Karpas-422 (cell line): ENCODE measurements at regions not wholly inside any gene's neighbourhood (a gene's known extent, or its start where the extent isn't known, plus 50 kb on each side); places are given as distances from the start of the nearest gene placed in this dataset.

Experiments used
- DNase-seq: peaks from one replicate; pipeline ENCODE4 v3.0.0-alpha.2; 2015
- H2AFZ ChIP-seq: fragments of 200-600 bp; sonication (generic); 2 replicates; pipeline ENCODE4 v1.6.1; 2014; ENCODE audit warnings: antibody characterized with exemption, low read length, mixed read lengths
- H3K27ac ChIP-seq: fragments of 200-600 bp; sonication (generic); 2 replicates; pipeline ENCODE4 v1.5.1; 2014; ENCODE audit warnings: mild to moderate bottlenecking, low read length, moderate library complexity
- H3K27me3 ChIP-seq: fragments of 200-600 bp; sonication (generic); 2 replicates; pipeline ENCODE4 v1.6.1; 2014; ENCODE audit warnings: low read length, mixed read lengths
- H3K36me3 ChIP-seq: fragments of 200-600 bp; sonication (generic); 2 replicates; pipeline ENCODE4 v1.6.1; 2014; ENCODE audit warnings: low read length, mixed read lengths; ENCODE audit not compliant: insufficient read depth
- H3K4me1 ChIP-seq: fragments of 200-600 bp; sonication (generic); 2 replicates; pipeline ENCODE4 v1.6.1; 2014; ENCODE audit warnings: mild to moderate bottlenecking, low read length, mixed read lengths
- H3K4me2 ChIP-seq: fragments of 200-600 bp; sonication (generic); 2 replicates; pipeline ENCODE4 v1.6.1; 2014; ENCODE audit warnings: low read length, low read depth, mild to moderate bottlenecking; ENCODE audit not compliant: poor library complexity, severe bottlenecking
- H3K4me3 ChIP-seq: fragments of 200-600 bp; sonication (generic); 2 replicates; pipeline ENCODE4 v1.5.1; 2014; ENCODE audit warnings: mild to moderate bottlenecking, antibody characterized with exemption, low read length, mixed read lengths
- H3K79me2 ChIP-seq: fragments of 200-600 bp; sonication (generic); 2 replicates; pipeline ENCODE4 v1.6.1; 2014; ENCODE audit warnings: mild to moderate bottlenecking, low read length, mixed read lengths
- H3K9ac ChIP-seq: fragments of 200-600 bp; sonication (generic); 2 replicates; pipeline ENCODE4 v1.6.0; 2014; ENCODE audit warnings: low read length
- H3K9me2 ChIP-seq: fragments of 200-600 bp; sonication (generic), shearing (Covaris generic); replicated peaks from 2 replicates; pipeline ENCODE4 v1.6.0; 2014; ENCODE audit warnings: mild to moderate bottlenecking, low read length, moderate library complexity; ENCODE audit not compliant: insufficient read depth
- H3K9me3 ChIP-seq: fragments of 300-700, 200-600 bp; sonication (generic); 2 replicates; pipeline ENCODE4 v1.6.1; 2014; ENCODE audit warnings: low read length, mixed read lengths
- H4K20me1 ChIP-seq: fragments of 200-600 bp; sonication (generic); 2 replicates; pipeline ENCODE4 v1.6.1; 2014; ENCODE audit warnings: mild to moderate bottlenecking, antibody characterized with exemption, low read length, low read depth; ENCODE audit not compliant: insufficient read depth

DNA sequence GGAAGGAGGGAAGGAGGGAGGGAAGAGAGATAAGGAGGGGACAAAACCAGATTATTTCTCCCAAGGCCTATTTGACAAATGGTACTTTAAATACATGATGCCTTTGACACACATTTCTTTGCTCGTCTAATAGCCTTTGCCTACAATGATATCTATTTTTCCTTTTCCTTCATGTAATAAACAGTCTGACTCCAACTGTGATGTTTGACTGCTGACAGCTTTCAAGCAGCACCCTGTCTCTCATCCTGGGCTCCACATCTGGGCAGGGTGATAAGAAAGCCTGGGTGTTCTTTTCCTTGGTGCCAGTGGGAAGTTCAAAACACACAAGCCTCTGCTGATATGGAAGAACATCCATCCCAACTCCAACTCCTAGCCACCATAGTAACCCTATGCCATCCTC is 1277.7 kb upstream of the NXPH2 start:
- Histone ChIP-seq H3K79me2 (no peaks in the 10 kb centered on the region), H3K9me3 (peaks cover 14% of the 10 kb centered on the region), H3K4me2 (no peak overlapping the region), H3K27ac (no peak overlapping the region), H2AFZ (no peak overlapping the region), H3K9me2 (no peaks in the 10 kb centered on the region), H3K4me3 (no peak overlapping the region), H3K9ac (no peak overlapping the region), H3K27me3 (no peaks in the 10 kb centered on the region), H3K36me3 (no peaks in the 10 kb centered on the region), H3K4me1 (no peaks in the 10 kb centered on the region), H4K20me1 (no peaks in the 10 kb centered on the region)
- DNase-seq, result no peak

DNA sequence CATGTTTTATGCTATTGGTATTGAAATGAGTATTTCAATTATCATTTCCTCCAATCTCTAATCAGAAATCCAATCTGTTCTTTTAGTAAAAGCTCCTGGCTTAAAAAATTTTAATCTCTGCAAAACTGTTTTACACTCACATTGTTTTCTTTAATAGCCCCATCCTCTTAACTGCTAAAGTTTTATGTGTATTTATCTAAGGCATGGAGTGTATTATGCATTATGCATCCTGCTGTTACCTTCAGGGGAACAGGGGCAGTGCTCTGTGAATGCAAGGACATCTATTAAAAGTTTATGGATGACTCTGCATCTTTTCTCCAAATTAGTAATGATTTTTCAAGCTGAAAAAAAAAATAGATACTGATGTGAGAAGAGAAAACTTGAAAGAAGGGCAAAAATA is 1261.6 kb upstream of the NXPH2 start:
- Histone ChIP-seq H3K79me2 (no peaks in the 10 kb centered on the region), H3K4me2 (no peak overlapping the region), H4K20me1 (no peaks in the 10 kb centered on the region), H3K9me3 (peaks cover 19% of the 10 kb centered on the region), H3K4me3 (no peak overlapping the region), H3K9ac (no peak overlapping the region), H3K9me2 (no peaks in the 10 kb centered on the region), H3K36me3 (no peaks in the 10 kb centered on the region), H2AFZ (no peak overlapping the region), H3K27me3 (no peaks in the 10 kb centered on the region), H3K27ac (no peak overlapping the region), H3K4me1 (no peaks in the 10 kb centered on the region)
- DNase-seq, result no peak

DNA sequence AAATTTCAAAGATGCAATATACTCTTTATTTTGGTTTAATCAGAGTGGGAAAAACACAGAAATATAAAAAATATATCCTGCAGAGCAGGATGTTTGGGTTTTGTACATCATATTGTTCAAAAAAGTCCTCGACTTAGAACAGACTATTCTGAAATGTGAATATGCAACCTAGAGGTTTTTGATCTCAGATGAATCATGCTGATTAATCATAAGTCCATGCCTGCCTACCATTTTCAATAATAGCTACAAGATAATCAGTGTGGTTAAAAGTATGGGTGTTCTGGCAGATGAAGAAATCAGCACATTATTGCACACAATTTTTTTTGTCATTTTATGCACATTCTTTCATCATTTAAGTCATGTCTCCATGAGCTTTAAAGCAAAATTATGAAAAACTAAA is 1261.0 kb upstream of the NXPH2 start:
- Histone ChIP-seq H4K20me1 (no peaks in the 10 kb centered on the region), H3K4me3 (no peak overlapping the region), H2AFZ (no peak overlapping the region), H3K27me3 (no peaks in the 10 kb centered on the region), H3K9ac (no peak overlapping the region), H3K4me1 (no peaks in the 10 kb centered on the region), H3K9me2 (no peaks in the 10 kb centered on the region), H3K27ac (no peak overlapping the region), H3K9me3 (peaks cover 22% of the 10 kb centered on the region), H3K79me2 (no peaks in the 10 kb centered on the region), H3K4me2 (no peak overlapping the region), H3K36me3 (no peaks in the 10 kb centered on the region)
- no peak for DNase-seq

DNA sequence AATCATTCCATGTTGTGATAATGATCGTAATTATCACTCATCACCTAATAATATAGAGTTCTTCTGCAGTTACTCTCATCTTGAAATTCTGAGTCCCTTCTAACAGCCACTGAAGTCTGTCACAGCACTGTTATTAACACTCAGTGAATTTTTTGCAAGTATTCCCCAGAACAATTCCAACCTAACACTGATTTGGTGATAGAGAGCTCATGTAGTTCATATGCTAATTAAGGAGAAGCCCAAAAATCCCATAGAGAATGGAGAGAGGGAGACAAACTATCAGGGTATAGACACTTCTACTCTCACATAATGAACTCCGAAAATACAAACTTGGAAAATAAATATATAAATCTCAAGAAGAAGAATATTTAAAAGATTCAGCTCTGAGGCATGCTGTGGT is 1253.4 kb upstream of the NXPH2 start:
- DNase-seq, result no peak
- Histone ChIP-seq H3K4me2 (no peak overlapping the region), H4K20me1 (no peaks in the 10 kb centered on the region), H3K9me2 (no peaks in the 10 kb centered on the region), H3K9me3 (peaks cover 21% of the 10 kb centered on the region), H3K4me3 (no peak overlapping the region), H3K79me2 (no peaks in the 10 kb centered on the region), H3K4me1 (no peaks in the 10 kb centered on the region), H3K9ac (no peak overlapping the region), H3K27me3 (no peaks in the 10 kb centered on the region), H3K27ac (no peak overlapping the region), H2AFZ (no peak overlapping the region), H3K36me3 (no peaks in the 10 kb centered on the region)

- no peaks in the 10 kb centered on the region for H3K9me2 ChIP-seq
- no peak overlapping the region for H3K4me2 ChIP-seq
- H2AFZ ChIP-seq, result no peak overlapping the region
- H3K27me3 ChIP-seq, result no peaks in the 10 kb centered on the region
- no peak for DNase-seq
- no peak overlapping the region for H3K9ac ChIP-seq
- peaks cover 22% of the 10 kb centered on the region for H3K9me3 ChIP-seq
- H3K27ac ChIP-seq, result no peak overlapping the region
- H3K79me2 ChIP-seq, result no peaks in the 10 kb centered on the region
- no peaks in the 10 kb centered on the region for H4K20me1 ChIP-seq
- no peaks in the 10 kb centered on the region for H3K4me1 ChIP-seq
- H3K4me3 ChIP-seq, result no peak overlapping the region
- no peaks in the 10 kb centered on the region for H3K36me3 ChIP-seq
Measured at GRCh38 chr2:140027966-140028365, 1247.8 kb upstream of the NXPH2 start.

DNA sequence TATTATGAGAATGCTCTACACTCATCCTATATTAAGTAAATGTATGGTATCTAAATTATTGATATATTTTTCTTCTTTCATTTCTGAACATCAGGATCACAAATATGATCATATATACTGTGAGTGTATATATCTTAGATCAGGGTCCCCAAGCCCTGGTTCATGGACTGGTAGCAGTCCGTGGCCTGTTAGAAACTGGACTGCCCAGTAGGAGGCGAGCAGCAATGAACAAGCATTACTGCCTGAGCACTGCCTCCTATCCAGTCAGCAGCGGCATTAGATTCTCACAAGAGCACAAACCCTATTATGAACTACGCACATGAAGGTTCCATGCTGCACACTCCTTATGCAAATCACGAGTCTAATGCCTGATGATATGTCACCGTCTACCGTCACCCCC is 1247.1 kb upstream of the NXPH2 start:
- Histone ChIP-seq H3K4me2 (no peak overlapping the region), H3K27me3 (no peaks in the 10 kb centered on the region), H2AFZ (no peak overlapping the region), H3K9me2 (no peaks in the 10 kb centered on the region), H3K9ac (no peak overlapping the region), H3K4me3 (no peak overlapping the region), H3K9me3 (peaks cover 22% of the 10 kb centered on the region), H3K27ac (no peak overlapping the region), H3K36me3 (no peaks in the 10 kb centered on the region), H3K4me1 (no peaks in the 10 kb centered on the region), H4K20me1 (no peaks in the 10 kb centered on the region), H3K79me2 (no peaks in the 10 kb centered on the region)
- DNase-seq, result no peak

GRCh38 chr2:140023291-140023690 is 1243.1 kb upstream of the NXPH2 start:
- Histone ChIP-seq H3K9me2 (no peaks in the 10 kb centered on the region), H4K20me1 (no peaks in the 10 kb centered on the region), H3K79me2 (no peaks in the 10 kb centered on the region), H3K4me1 (no peaks in the 10 kb centered on the region), H3K9ac (no peak overlapping the region), H3K27ac (no peak overlapping the region), H3K4me2 (no peak overlapping the region), H3K36me3 (no peaks in the 10 kb centered on the region), H3K9me3 (peaks cover 29% of the 10 kb centered on the region), H3K27me3 (no peaks in the 10 kb centered on the region), H2AFZ (no peak overlapping the region), H3K4me3 (no peak overlapping the region)
- DNase-seq, result no peak

- no peaks in the 10 kb centered on the region for H3K36me3 ChIP-seq
- H3K9ac ChIP-seq, result no peak overlapping the region
- no peak overlapping the region for H3K4me3 ChIP-seq
- no peaks in the 10 kb centered on the region for H4K20me1 ChIP-seq
- no peaks in the 10 kb centered on the region for H3K79me2 ChIP-seq
- H3K4me2 ChIP-seq, result no peak overlapping the region
- no peaks in the 10 kb centered on the region for H3K9me2 ChIP-seq
- H2AFZ ChIP-seq, result no peak overlapping the region
- H3K27ac ChIP-seq, result no peak overlapping the region
- H3K27me3 ChIP-seq, result no peaks in the 10 kb centered on the region
- no peak for DNase-seq
- no peaks in the 10 kb centered on the region for H3K4me1 ChIP-seq
- H3K9me3 ChIP-seq, result peaks cover 37% of the 10 kb centered on the region
Measured at GRCh38 chr2:140018541-140018940, 1238.4 kb upstream of the NXPH2 start.

GRCh38 chr2:140014204-140014546 is 1234.0 kb upstream of the NXPH2 start:
- Histone ChIP-seq H3K27me3 (no peaks in the 10 kb centered on the region), H3K4me1 (no peaks in the 10 kb centered on the region), H3K9me2 (no peaks in the 10 kb centered on the region), H3K79me2 (no peaks in the 10 kb centered on the region), H3K9me3 (peaks cover 47% of the 10 kb centered on the region), H4K20me1 (no peaks in the 10 kb centered on the region), H3K27ac (no peak overlapping the region), H3K9ac (no peak overlapping the region), H3K4me3 (no peak overlapping the region), H3K4me2 (no peak overlapping the region), H2AFZ (no peak overlapping the region), H3K36me3 (no peaks in the 10 kb centered on the region)
- DNase-seq, result no peak
